NCI-H2107 treated with DMSO at 0.1 percent for 48 hours (cell line): ENCODE measurements at regions not wholly inside any gene's neighbourhood (a gene's known extent, or its start where the extent isn't known, plus 50 kb on each side); places are given as distances from the start of the nearest gene placed in this dataset.
"Not testable (repeated sequence)": the region's sequence is repeated elsewhere in the genome, so short reads cannot be mapped to it uniquely, and the experiment has no call there.

Experiments used
- DNase-seq: peaks from one replicate; lab custom pipeline; 2025; ENCODE audit not compliant: unreplicated experiment; lab: John Stamatoyannopoulos, UW

GRCh38 chr16:9666834-9667480 is 515.3 kb downstream of the GRIN2A start:
- no peak for DNase-seq

GRCh38 chr16:9670033-9670432 is 512.2 kb downstream of the GRIN2A start:
- no peak for DNase-seq

- not testable (repeated sequence) for DNase-seq
Measured at GRCh38 chr16:9670616-9671015, 511.6 kb downstream of the GRIN2A start.

DNA sequence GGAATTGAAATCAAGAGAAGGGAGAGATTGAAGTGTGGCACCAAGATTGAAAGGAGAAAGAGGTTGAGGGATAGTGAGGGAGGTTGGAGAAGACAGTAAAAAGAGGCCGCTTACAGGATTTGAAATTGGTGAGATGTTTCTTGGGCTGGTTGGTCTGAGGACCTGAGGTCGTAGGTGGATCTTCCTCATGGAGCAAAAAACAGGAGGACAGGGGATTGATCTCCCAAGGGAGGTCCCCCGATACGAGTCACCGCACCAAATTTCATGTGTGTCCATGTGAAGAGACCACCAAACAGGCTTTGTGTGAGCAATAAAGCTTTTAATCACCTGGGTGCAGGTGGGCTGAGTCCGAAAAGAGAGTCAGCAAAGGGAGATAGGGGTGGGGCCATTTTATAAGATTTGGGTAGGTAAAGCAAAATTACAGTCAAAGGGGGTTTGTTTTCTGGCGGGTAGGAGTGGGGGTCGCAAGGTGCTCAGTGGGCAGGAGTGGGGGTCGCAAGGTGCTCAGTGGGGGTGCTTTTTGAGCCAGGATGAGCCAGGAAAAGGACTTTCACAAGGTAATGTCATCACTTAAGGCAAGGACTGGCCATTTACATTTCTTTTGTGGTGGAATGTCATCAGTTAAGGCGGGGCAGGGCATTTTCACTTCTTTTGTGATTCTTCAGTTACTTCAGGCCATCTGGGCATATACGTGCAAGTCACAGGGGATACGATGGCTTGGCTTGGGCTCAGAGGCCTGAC is 505.5 kb downstream of the GRIN2A start:
- DNase-seq: not testable (repeated sequence)

DNA sequence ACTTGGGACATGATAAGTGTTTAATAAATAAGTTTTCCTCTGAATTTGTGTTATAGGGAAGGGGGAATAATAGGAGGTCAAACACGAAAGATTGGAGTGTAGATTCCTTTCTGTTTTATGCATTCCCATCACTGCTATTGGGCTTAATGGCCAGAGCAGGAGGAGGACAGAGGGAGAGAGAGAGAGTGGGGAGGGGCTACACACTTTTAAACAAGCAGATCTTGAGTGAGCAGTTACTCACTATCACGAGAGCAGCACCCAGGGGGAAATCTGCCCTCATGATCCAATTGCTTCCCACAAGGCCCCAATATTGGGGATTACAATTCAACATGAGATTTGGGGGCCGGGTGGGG is 505.0 kb downstream of the GRIN2A start:
- DNase-seq: no peak

DNA sequence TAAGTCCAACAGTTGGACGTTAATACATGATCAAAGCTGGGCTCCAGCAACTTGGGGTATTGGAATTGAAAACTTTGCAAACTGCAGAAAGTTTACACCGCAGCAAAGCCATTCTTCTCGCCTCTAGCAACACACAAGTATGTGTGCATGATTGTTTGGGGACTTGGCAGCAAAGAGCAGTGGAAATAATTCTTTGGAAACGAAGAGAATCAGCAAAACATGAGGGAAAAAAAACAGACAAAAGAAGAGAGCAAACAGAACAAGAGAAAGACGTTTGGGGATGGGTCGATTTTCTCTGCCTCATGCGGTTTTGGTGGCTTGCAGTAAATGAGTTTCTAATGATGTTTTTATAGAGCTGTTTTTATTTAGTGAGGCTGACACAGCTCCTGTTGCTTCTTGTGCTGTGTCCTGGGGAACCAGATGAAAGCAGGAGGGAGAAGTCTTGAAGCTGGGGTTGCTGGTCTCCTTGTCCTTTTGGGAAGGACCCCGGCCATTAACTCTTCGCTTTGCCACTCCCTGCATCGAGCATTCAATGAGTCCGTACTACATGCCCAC is 502.9 kb downstream of the GRIN2A start:
- DNase-seq: no peak

GRCh38 chr16:9680019-9680655 is 502.1 kb downstream of the GRIN2A start:
- no peak for DNase-seq

- DNase-seq: no peak
Measured at GRCh38 chr16:9680968-9681367, 501.3 kb downstream of the GRIN2A start.

GRCh38 chr16:9681508-9681907 is 500.7 kb downstream of the GRIN2A start:
- DNase-seq: no peak

DNA sequence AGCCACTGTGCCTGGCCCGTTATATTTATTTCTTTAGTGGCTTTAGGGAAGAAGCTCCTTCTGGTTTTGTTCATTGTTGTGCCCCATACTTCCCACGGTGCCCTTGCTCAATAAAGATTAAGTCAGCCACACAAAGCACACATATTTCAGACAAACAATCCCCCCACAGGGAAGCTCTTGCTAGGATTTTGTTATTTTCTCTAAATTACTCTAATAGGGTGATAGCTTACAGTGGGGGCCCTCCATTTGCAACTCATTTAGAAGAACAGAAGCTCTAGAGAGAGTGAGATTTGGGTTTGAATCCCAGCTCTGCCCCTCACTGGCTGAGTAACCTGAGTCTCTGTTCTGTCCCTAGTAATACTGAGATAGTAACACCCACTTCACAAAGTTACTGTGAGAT is 499.9 kb downstream of the GRIN2A start:
- DNase-seq: no peak

GRCh38 chr16:9683677-9684076 is 498.6 kb downstream of the GRIN2A start:
- no peak for DNase-seq

GRCh38 chr16:9687737-9688319 is 494.4 kb downstream of the GRIN2A start:
- no peak for DNase-seq

DNA sequence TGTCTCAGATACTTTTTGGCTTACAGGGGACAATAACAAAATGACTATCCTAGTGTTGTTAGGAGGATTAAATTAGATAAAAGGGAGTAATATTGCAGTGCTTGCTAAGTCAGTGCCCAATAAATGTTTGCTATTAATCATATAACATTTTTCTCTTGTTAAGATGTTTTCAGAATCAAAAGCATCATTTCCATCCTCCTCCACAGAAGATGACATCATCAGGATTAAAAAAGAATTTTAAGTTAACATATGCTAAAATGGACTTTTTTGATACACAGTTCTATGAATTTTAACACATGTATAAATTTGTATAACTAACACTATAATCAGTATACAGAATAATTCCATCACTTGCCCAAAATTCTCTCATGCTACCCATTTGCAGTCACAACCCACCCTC is 492.6 kb downstream of the GRIN2A start:
- DNase-seq: no peak

GRCh38 chr16:9695152-9695551 is 487.1 kb downstream of the GRIN2A start:
- no peak for DNase-seq
